GM23338 (cell line): ENCODE measurements at regions not wholly inside any gene's neighbourhood (a gene's known extent, or its start where the extent isn't known, plus 50 kb on each side); places are given as distances from the start of the nearest gene placed in this dataset.

ENCODE experiments used
- ATAC-seq: fragments of 200-7000 bp; cut with Tn5 transposase; 3 replicates; pipeline ENCODE4 v1.9.1; 2020
- DNase-seq: peaks from one replicate; pipeline ENCODE4 v3.0.0-alpha.2; 2015; ENCODE audit warnings: low spot score
- H2AFZ ChIP-seq: fragments of 200-600 bp; sonication (generic); 2 replicates; pipeline ENCODE4 v1.8.0; 2016; ENCODE audit warnings: antibody characterized with exemption, mild to moderate bottlenecking, moderate library complexity
- H3F3A ChIP-seq: fragments of 200-600 bp; sonication (generic); replicated peaks from 2 replicates; pipeline ENCODE4 v1.8.0; 2017; ENCODE audit warnings: antibody characterized with exemption, mixed run types, low read depth
- H3K27ac ChIP-seq: fragments of 200-600 bp; sonication (generic); 2 replicates; pipeline ENCODE4 v1.6.1; 2016; ENCODE audit warnings: low read depth
- H3K27me3 ChIP-seq: fragments of 200-600 bp; sonication (generic); 2 replicates; pipeline ENCODE4 v1.8.0; 2016; ENCODE audit warnings: mild to moderate bottlenecking, mixed run types, moderate library complexity; ENCODE audit not compliant: insufficient read depth
- H3K36me3 ChIP-seq: fragments of 200-600 bp; sonication (generic); 2 replicates; pipeline ENCODE4 v1.8.0; 2016; ENCODE audit warnings: mild to moderate bottlenecking; ENCODE audit not compliant: insufficient read depth
- H3K4me1 ChIP-seq: fragments of 200-600 bp; sonication (generic); 2 replicates; pipeline ENCODE4 v1.8.0; 2016; ENCODE audit warnings: mild to moderate bottlenecking, moderate library complexity; ENCODE audit not compliant: insufficient read depth
- H3K4me2 ChIP-seq: fragments of 200-600 bp; sonication (generic); 2 replicates; pipeline ENCODE4 v1.7.1; 2017; ENCODE audit warnings: mixed run types
- H3K4me3 ChIP-seq: fragments of 200-600 bp; sonication (generic); 2 replicates; pipeline ENCODE4 v1.6.1; 2016; ENCODE audit warnings: mixed run types
- H3K79me2 ChIP-seq: fragments of 200-600 bp; sonication (generic); replicated peaks from 2 replicates; pipeline ENCODE4 v1.8.0; 2017; ENCODE audit warnings: mild to moderate bottlenecking; ENCODE audit not compliant: insufficient read depth
- H3K9me2 ChIP-seq: fragments of 200-600 bp; sonication (generic); 2 replicates; pipeline ENCODE4 v1.8.0; 2017; ENCODE audit not compliant: insufficient read depth
- H4K20me1 ChIP-seq: fragments of 200-600 bp; sonication (generic); replicated peaks from 2 replicates; pipeline ENCODE4 v1.8.0; 2017; ENCODE audit warnings: mild to moderate bottlenecking; ENCODE audit not compliant: insufficient read depth
- H3K27ac Mint-ChIP-seq: 2 replicates; pipeline ENCODE4 v1.8.0; 2020; ENCODE audit warnings: inconsistent platforms, mild to moderate bottlenecking, moderate library complexity, mixed read lengths
- H3K27me3 Mint-ChIP-seq: 3 replicates; pipeline ENCODE4 v1.8.0; 2022; ENCODE audit warnings: low read depth, mild to moderate bottlenecking, moderate library complexity, mixed read lengths, inconsistent platforms; ENCODE audit not compliant: insufficient read depth, poor library complexity
- H3K36me3 Mint-ChIP-seq: 3 replicates; pipeline ENCODE4 v1.8.0; 2021; ENCODE audit warnings: low read depth, mild to moderate bottlenecking, inconsistent platforms, moderate library complexity, mixed read lengths
- H3K4me1 Mint-ChIP-seq: 3 replicates; pipeline ENCODE4 v1.8.0; 2020; ENCODE audit warnings: mild to moderate bottlenecking, inconsistent platforms, mixed read lengths
- H3K4me3 Mint-ChIP-seq: 3 replicates; pipeline ENCODE4 v1.8.0; 2021; ENCODE audit warnings: moderate library complexity, mild to moderate bottlenecking, inconsistent platforms, mixed read lengths
- H3K9me3 Mint-ChIP-seq: 3 replicates; pipeline ENCODE4 v1.8.0; 2020; ENCODE audit warnings: moderate library complexity, mild to moderate bottlenecking, inconsistent platforms, mixed read lengths
- CREB1 ChIP-seq: fragments of 250-450 bp; sonication (Bioruptor Pico); IDR thresholded peaks from 2 replicates; pipeline ENCODE4 v1.5.0; 2020; ENCODE audit warnings: low read depth, mild to moderate bottlenecking, moderate library complexity
- CTCF ChIP-seq, 2 experiments: fragments of 200-600 bp in 1 of 2; sonication (generic) in 1 of 2; conservative IDR thresholded peaks; 2 replicates each; pipeline versions ENCODE4 v1.5.1 to v1.6.1; 2016 to 2017; ENCODE audit warnings: antibody characterized with exemption in 2 of 2, low read depth in 2 of 2, mild to moderate bottlenecking in 2 of 2, moderate library complexity in 1 of 2
- ETS1 ChIP-seq: IDR thresholded peaks from 2 replicates; pipeline ENCODE4 v1.6.1; 2016; ENCODE audit warnings: antibody characterized with exemption
- EZH2 ChIP-seq: fragments of 200-600 bp; sonication (generic); IDR thresholded peaks from one replicate; pipeline ENCODE4 v1.8.0; 2017; ENCODE audit warnings: antibody characterized with exemption, mild to moderate bottlenecking, low read depth; ENCODE audit not compliant: unreplicated experiment
- JUNB ChIP-seq: IDR thresholded peaks from one replicate; pipeline ENCODE4 v1.6.1; 2016; ENCODE audit warnings: antibody characterized with exemption; ENCODE audit not compliant: unreplicated experiment
- POLR2AphosphoS5 ChIP-seq: IDR thresholded peaks from 2 replicates; pipeline ENCODE4 v1.6.1; 2016; ENCODE audit warnings: antibody characterized with exemption, low read depth
- REST ChIP-seq: IDR thresholded peaks from one replicate; pipeline ENCODE4 v1.6.1; 2018; ENCODE audit warnings: antibody characterized with exemption; ENCODE audit not compliant: unreplicated experiment
- STAT1 ChIP-seq: IDR thresholded peaks from one replicate; pipeline ENCODE4 v1.6.1; 2016; ENCODE audit warnings: antibody characterized with exemption; ENCODE audit not compliant: unreplicated experiment
- ZNF331 ChIP-seq: fragments of 250-450 bp; sonication (Bioruptor Pico); IDR thresholded peaks from 2 replicates; pipeline ENCODE4 v1.5.0; 2020; ENCODE audit warnings: low read depth, mild to moderate bottlenecking, moderate library complexity
- ZNF462 ChIP-seq: fragments of 250-450 bp; sonication (Bioruptor Pico); IDR thresholded peaks from 2 replicates; pipeline ENCODE4 v1.5.0; 2020; ENCODE audit warnings: mild to moderate bottlenecking, moderate library complexity

- Histone ChIP-seq H3K36me3 (no peaks in the 10 kb centered on the region), H3K4me1 (no peaks in the 10 kb centered on the region), H3K9me2 (peaks cover 17% of the 10 kb centered on the region), H3K4me2 (no peak overlapping the region), H2AFZ (no peak overlapping the region), H4K20me1 (no peaks in the 10 kb centered on the region), H3F3A (no peaks in the 10 kb centered on the region), H3K79me2 (no peaks in the 10 kb centered on the region), H3K27ac (no peak overlapping the region), H3K4me3 (no peak overlapping the region), H3K27me3 (no peaks in the 10 kb centered on the region)
- Mint-ChIP-seq H3K27me3 (no peaks in the 10 kb centered on the region), H3K9me3 (peaks cover 10% of the 10 kb centered on the region), H3K4me3 (no peak overlapping the region), H3K36me3 (peaks cover 5% of the 10 kb centered on the region; the same call in 2 of the 3 replicates), H3K27ac (no peak overlapping the region), H3K4me1 (no peaks in the 10 kb centered on the region; the same call in 2 of the 3 replicates)
- no peak for TF ChIP-seq ETS1
- TF ChIP-seq JUNB = no peak
- no peak for TF ChIP-seq CREB1 (CRISPR knock-in tag)
- no peak for TF ChIP-seq EZH2
- no peak for TF ChIP-seq ZNF331
- DNase-seq (no peak), ATAC-seq (no peak)
Measured at GRCh38 chr2:66198873-66199272, 236.1 kb upstream of the MEIS1 start.

- H3K9me3 Mint-ChIP-seq = no peaks in the 10 kb centered on the region; the same call in 2 of the 3 replicates
- Histone ChIP-seq H3K36me3 (no peaks in the 10 kb centered on the region), H3K27me3 (no peaks in the 10 kb centered on the region), H3K4me2 (no peak overlapping the region), H3F3A (no peaks in the 10 kb centered on the region), H4K20me1 (no peaks in the 10 kb centered on the region), H3K27ac (no peak overlapping the region), H2AFZ (no peak overlapping the region), H3K9me2 (peaks cover 7% of the 10 kb centered on the region; the same call in 1 of the 2 replicates), H3K79me2 (no peaks in the 10 kb centered on the region), H3K4me1 (peaks cover 9% of the 10 kb centered on the region), H3K4me3 (no peak overlapping the region)
- H3K4me3 Mint-ChIP-seq = no peak overlapping the region
- H3K27ac Mint-ChIP-seq = no peak overlapping the region
- H3K27me3 Mint-ChIP-seq = no peaks in the 10 kb centered on the region
- H3K4me1 Mint-ChIP-seq = peaks cover 17% of the 10 kb centered on the region
- H3K36me3 Mint-ChIP-seq = no peaks in the 10 kb centered on the region
- no peak for DNase-seq
- no peak for ATAC-seq
- TF ChIP-seq POLR2AphosphoS5 (no peak), ZNF462 (CRISPR knock-in tag) (no peak), STAT1 (no peak), REST (no peak), CTCF (conservative IDR thresholded peaks at IDR 0.05; ENCODE audit: low read depth in 2 of 2) (no peak), EZH2 (no peak)
Measured at GRCh38 chr2:66192888-66193287, 242.0 kb upstream of the MEIS1 start.
